ENCODE measurements at regions not wholly inside any gene's neighbourhood (a gene's known extent, or its start where the extent isn't known, plus 50 kb on each side); places are given as distances from the start of the nearest gene placed in this dataset.

DNA sequence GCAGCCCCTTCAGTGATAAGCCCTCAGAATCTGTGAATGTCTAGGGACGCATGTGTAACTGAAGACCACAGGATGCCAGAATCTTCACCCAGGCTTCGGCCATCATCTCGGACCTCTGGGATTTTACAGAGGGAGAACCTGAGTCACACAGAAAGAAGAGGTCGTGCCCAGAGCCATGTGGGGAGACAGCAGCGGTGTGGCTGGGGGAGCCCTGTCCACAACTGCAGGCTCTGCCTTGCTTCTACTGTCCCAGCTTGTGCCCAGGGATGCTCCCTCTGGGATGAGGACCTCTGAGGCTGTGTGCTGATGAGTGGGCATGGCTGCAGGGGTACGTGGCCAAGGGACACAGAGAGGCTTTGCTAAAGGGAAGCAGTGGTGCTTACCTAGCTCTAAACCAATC, 582.0 kb downstream of the TBC1D22A start:
- no peak for TF ChIP-seq POLR2AphosphoS5 (IDR thresholded peaks at IDR 0.05)
- TF ChIP-seq, protein P1, sequence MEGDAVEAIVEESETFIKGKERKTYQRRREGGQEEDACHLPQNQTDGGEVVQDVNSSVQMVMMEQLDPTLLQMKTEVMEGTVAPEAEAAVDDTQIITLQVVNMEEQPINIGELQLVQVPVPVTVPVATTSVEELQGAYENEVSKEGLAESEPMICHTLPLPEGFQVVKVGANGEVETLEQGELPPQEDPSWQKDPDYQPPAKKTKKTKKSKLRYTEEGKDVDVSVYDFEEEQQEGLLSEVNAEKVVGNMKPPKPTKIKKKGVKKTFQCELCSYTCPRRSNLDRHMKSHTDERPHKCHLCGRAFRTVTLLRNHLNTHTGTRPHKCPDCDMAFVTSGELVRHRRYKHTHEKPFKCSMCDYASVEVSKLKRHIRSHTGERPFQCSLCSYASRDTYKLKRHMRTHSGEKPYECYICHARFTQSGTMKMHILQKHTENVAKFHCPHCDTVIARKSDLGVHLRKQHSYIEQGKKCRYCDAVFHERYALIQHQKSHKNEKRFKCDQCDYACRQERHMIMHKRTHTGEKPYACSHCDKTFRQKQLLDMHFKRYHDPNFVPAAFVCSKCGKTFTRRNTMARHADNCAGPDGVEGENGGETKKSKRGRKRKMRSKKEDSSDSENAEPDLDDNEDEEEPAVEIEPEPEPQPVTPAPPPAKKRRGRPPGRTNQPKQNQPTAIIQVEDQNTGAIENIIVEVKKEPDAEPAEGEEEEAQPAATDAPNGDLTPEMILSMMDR (IDR thresholded peaks at IDR 0.05), result no peak
